COLO668 (cell line): ENCODE measurements at regions not wholly inside any gene's neighbourhood (a gene's known extent, or its start where the extent isn't known, plus 50 kb on each side); places are given as distances from the start of the nearest gene placed in this dataset.

Source experiments
- DNase-seq: peaks from one replicate; lab custom pipeline; 2025; ENCODE audit not compliant: unreplicated experiment; lab: John Stamatoyannopoulos, UW

GRCh38 chr1:232291261-232291660 is 338.7 kb downstream of the SIPA1L2 start:
- DNase-seq: no peak

- DNase-seq: no peak
Observed at GRCh38 chr1:232290570-232290969, 339.4 kb downstream of the SIPA1L2 start.

GRCh38 chr1:232287676-232288569 is 342.0 kb downstream of the SIPA1L2 start:
- DNase-seq: no peak

- no peak for DNase-seq
Observed at GRCh38 chr1:232285138-232285537, 344.8 kb downstream of the SIPA1L2 start.

GRCh38 chr1:232283864-232284263 is 346.1 kb downstream of the SIPA1L2 start:
- DNase-seq: no peak

GRCh38 chr1:232282498-232282897 is 347.4 kb downstream of the SIPA1L2 start:
- no peak for DNase-seq

GRCh38 chr1:232280910-232281309 is 349.0 kb downstream of the SIPA1L2 start:
- DNase-seq: no peak

- DNase-seq: no peak
Observed at GRCh38 chr1:232279909-232280400, 350.0 kb downstream of the SIPA1L2 start.

- no peak for DNase-seq
Observed at GRCh38 chr1:232278925-232279324, 351.0 kb downstream of the SIPA1L2 start.

- no peak for DNase-seq
Observed at GRCh38 chr1:232276651-232277050, 353.3 kb downstream of the SIPA1L2 start.

GRCh38 chr1:232274999-232275710 is 354.8 kb downstream of the SIPA1L2 start:
- no peak for DNase-seq

- no peak for DNase-seq
Observed at GRCh38 chr1:232274236-232274855, 355.6 kb downstream of the SIPA1L2 start.

GRCh38 chr1:232273011-232273410 is 356.9 kb downstream of the SIPA1L2 start:
- DNase-seq: no peak

GRCh38 chr1:232271991-232272589 is 357.8 kb downstream of the SIPA1L2 start:
- no peak for DNase-seq

- DNase-seq: no peak
Observed at GRCh38 chr1:232271299-232271698, 358.6 kb downstream of the SIPA1L2 start.

- no peak for DNase-seq
Observed at GRCh38 chr1:232269988-232270387, 359.9 kb downstream of the SIPA1L2 start.

GRCh38 chr1:232267837-232268598 is 361.9 kb downstream of the SIPA1L2 start:
- DNase-seq: no peak

- no peak for DNase-seq
Observed at GRCh38 chr1:232267092-232267836, 362.7 kb downstream of the SIPA1L2 start.

- no peak for DNase-seq
Observed at GRCh38 chr1:232263452-232263851, 366.5 kb downstream of the SIPA1L2 start.

GRCh38 chr1:232262991-232263390 is 366.9 kb downstream of the SIPA1L2 start:
- DNase-seq: no peak
